ENCODE measurements at regions not wholly inside any gene's neighbourhood (a gene's known extent, or its start where the extent isn't known, plus 50 kb on each side); places are given as distances from the start of the nearest gene placed in this dataset.
"Not testable (repeated sequence)": the region's sequence is repeated elsewhere in the genome, so short reads cannot be mapped to it uniquely, and the experiment has no call there.

- no peak for DNase-seq (ENCODE audit: low spot score)
Measured at GRCh38 chr11:71098776-71099175, 153.6 kb downstream of the SHANK2 start.

- DNase-seq (ENCODE audit: low spot score): no peak
Measured at GRCh38 chr11:71097506-71098240, 154.7 kb downstream of the SHANK2 start.

- no peak for DNase-seq (ENCODE audit: low spot score)
Measured at GRCh38 chr11:71096751-71097388, 155.5 kb downstream of the SHANK2 start.

GRCh38 chr11:71095294-71095850 is 157.0 kb downstream of the SHANK2 start:
- DNase-seq (ENCODE audit: low spot score): no peak

GRCh38 chr11:71094296-71095077 is 157.9 kb downstream of the SHANK2 start:
- no peak for DNase-seq (ENCODE audit: low spot score)

GRCh38 chr11:71093783-71094182 is 158.6 kb downstream of the SHANK2 start:
- DNase-seq (ENCODE audit: low spot score): no peak

- no peak for DNase-seq (ENCODE audit: low spot score)
Measured at GRCh38 chr11:71091506-71092265, 160.7 kb downstream of the SHANK2 start.

- DNase-seq (ENCODE audit: low spot score): no peak
Measured at GRCh38 chr11:71089571-71089970, 162.8 kb downstream of the SHANK2 start.

- DNase-seq (ENCODE audit: low spot score): not testable (repeated sequence)
Measured at GRCh38 chr11:71088314-71089215, 163.8 kb downstream of the SHANK2 start.

- DNase-seq (ENCODE audit: low spot score): peak; percentile 72
Measured at GRCh38 chr11:71086687-71087258, 165.6 kb downstream of the SHANK2 start.

GRCh38 chr11:71084306-71085012 is 167.9 kb downstream of the SHANK2 start:
- DNase-seq (ENCODE audit: low spot score): no peak

- DNase-seq (ENCODE audit: low spot score): no peak
Measured at GRCh38 chr11:71083105-71083504, 169.3 kb downstream of the SHANK2 start.

- no peak for DNase-seq (ENCODE audit: low spot score)
Measured at GRCh38 chr11:71082454-71082853, 169.9 kb downstream of the SHANK2 start.

GRCh38 chr11:71081704-71082230 is 170.6 kb downstream of the SHANK2 start:
- DNase-seq (ENCODE audit: low spot score): no peak

GRCh38 chr11:71080239-71081097 is 171.9 kb downstream of the SHANK2 start:
- peak; percentile 81 for DNase-seq (ENCODE audit: low spot score)

- no peak for DNase-seq (ENCODE audit: low spot score)
Measured at GRCh38 chr11:71079795-71080194, 172.6 kb downstream of the SHANK2 start.

GRCh38 chr11:71078482-71078881 is 173.9 kb downstream of the SHANK2 start:
- DNase-seq (ENCODE audit: low spot score): no peak

- no peak for DNase-seq (ENCODE audit: low spot score)
Measured at GRCh38 chr11:71076525-71077304, 175.7 kb downstream of the SHANK2 start.
